Dendritic cell treated with granulocyte-macrophage colony-stimulating factor and Interleukin-4, amounts not matched to agents 40 ng/mL and 50 ng/mL, for 4 days (primary cell): ENCODE measurements at regions not wholly inside any gene's neighbourhood (a gene's known extent, or its start where the extent isn't known, plus 50 kb on each side); places are given as distances from the start of the nearest gene placed in this dataset.

Experiments
- H3K27ac Mint-ChIP-seq: one replicate; pipeline ENCODE4 v1.8.0; 2022; ENCODE audit warnings: mild to moderate bottlenecking, mixed read lengths
- H3K27me3 Mint-ChIP-seq: one replicate; pipeline ENCODE4 v1.8.0; 2022; ENCODE audit warnings: mild to moderate bottlenecking, mixed read lengths
- H3K36me3 Mint-ChIP-seq: one replicate; pipeline ENCODE4 v1.8.0; 2022; ENCODE audit warnings: low read depth, mixed read lengths
- H3K4me1 Mint-ChIP-seq: one replicate; pipeline ENCODE4 v1.8.0; 2022; ENCODE audit warnings: low read depth, mixed read lengths
- H3K4me3 Mint-ChIP-seq: one replicate; pipeline ENCODE4 v1.8.0; 2022; ENCODE audit warnings: mild to moderate bottlenecking, moderate library complexity, mixed read lengths
- H3K9me3 Mint-ChIP-seq: one replicate; pipeline ENCODE4 v1.8.0; 2022; ENCODE audit warnings: mixed read lengths
- intact Hi-C: fragments of 100-400 bp; cut with micrococcal nuclease; formaldehyde crosslinking; loops from one replicate; pipeline ENCODE4 v1.15.0; 2022

DNA sequence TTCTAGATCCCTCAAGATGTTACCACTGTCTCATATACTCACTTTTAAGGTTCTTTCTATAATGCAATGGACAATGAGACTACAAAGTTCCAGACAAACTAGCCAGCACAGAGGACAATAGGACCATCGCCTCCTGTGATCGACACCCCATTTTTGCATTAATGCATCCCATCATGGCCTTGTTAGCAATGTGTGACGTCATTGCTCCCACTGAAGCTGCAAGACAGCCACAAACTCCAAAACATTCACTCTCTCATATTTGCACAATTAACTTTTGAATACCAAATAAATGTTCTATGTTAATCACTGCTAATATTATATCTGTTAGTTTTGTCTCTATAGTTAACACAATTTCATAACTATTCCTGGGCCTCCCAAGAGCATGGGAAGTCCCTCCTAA lies 88.8 kb upstream of the TMEM72 start:
- intact Hi-C loops: no loop called here

DNA sequence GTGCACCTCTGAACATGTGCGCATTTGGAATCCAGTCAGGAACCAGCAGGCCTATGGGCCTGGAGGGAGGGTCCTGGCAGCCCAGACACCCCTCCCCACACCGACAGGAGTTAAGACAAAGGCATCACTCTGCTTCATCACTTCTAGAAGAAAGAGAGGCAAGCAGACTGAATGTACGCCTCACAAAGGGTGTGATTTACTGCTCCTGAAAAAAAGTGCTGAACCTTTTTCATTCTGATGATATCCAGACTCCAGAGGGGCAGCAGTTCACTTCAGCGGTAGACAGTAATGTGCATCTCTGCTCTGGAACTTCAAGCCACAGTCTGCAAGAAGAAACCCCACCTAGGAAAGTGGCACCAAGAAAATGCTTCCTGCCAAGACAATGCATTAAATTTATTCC lies 88.2 kb upstream of the TMEM72 start:
- no peak overlapping the region for H3K27ac Mint-ChIP-seq
- H3K4me3 Mint-ChIP-seq: no peak overlapping the region

More for the DNA sequence above, 88.8 kb upstream of the TMEM72 start:
- Mint-ChIP-seq H3K4me3 (no peak overlapping the region), H3K36me3 (no peaks in the 10 kb centered on the region), H3K9me3 (no peaks in the 10 kb centered on the region), H3K27me3 (no peaks in the 10 kb centered on the region), H3K27ac (no peak overlapping the region), H3K4me1 (no peaks in the 10 kb centered on the region)

DNA sequence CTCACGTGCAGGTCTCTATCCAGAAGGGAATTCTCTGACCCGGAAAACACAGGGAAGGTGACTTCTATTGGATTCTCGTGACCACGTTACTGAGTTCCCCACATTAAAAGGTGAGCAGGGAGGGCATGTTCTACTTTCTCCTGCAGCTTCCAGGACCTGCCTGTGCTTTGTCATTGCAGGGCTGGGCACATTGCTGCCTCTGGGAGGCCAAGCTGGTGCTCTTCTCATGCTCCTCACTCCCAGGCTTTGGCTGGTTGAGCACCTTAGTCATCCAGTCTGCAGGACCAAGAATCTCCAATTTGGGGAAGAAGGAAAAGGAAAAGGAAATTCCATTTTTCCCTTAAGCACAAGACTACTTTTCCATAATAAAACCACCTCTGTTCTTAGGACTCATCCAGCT lies 86.5 kb upstream of the TMEM72 start:
- Mint-ChIP-seq H3K27me3 (no peaks in the 10 kb centered on the region), H3K4me1 (no peaks in the 10 kb centered on the region), H3K27ac (no peak overlapping the region), H3K4me3 (no peak overlapping the region), H3K9me3 (no peaks in the 10 kb centered on the region), H3K36me3 (no peaks in the 10 kb centered on the region)
- intact Hi-C loops: no loop called here

More for the DNA sequence above, 88.2 kb upstream of the TMEM72 start:
- Mint-ChIP-seq H3K27me3 (no peaks in the 10 kb centered on the region), H3K4me1 (no peaks in the 10 kb centered on the region), H3K9me3 (no peaks in the 10 kb centered on the region), H3K36me3 (no peaks in the 10 kb centered on the region)
- intact Hi-C loops: no loop called here

DNA sequence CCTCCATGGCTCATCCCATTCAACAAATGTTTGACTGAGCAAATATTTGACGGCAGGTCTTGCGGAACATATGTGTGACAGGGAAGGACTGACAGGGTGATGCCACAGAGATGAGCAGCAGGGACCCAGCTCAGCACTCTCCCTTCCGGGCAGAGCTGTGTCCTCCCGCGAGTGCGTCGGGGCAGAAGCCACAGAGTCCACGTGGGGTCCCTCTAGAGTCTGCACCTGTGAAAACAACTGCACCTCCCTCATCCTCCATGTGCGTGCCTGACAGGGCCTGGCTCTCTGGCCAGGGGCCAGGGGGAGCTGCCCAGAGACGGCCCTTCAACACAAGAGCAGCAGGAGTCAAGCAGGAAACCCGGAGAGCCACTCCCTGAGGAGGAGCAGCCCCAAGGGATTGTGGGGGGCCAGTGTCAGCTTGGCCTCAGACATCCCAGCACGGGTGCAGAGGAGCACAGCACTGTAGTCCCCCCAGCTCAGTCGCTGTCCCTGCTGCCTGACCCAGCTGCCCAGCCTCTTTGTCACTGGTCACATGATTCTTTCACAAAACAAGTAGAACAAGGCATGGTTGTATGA lies 83.6 kb upstream of the TMEM72 start:
- no peaks in the 10 kb centered on the region for H3K4me1 Mint-ChIP-seq
- H3K36me3 Mint-ChIP-seq: no peaks in the 10 kb centered on the region
- H3K9me3 Mint-ChIP-seq: no peaks in the 10 kb centered on the region
- H3K27ac Mint-ChIP-seq: no peak overlapping the region
- H3K27me3 Mint-ChIP-seq: no peaks in the 10 kb centered on the region
- intact Hi-C loops: no loop called here
- no peak overlapping the region for H3K4me3 Mint-ChIP-seq

DNA sequence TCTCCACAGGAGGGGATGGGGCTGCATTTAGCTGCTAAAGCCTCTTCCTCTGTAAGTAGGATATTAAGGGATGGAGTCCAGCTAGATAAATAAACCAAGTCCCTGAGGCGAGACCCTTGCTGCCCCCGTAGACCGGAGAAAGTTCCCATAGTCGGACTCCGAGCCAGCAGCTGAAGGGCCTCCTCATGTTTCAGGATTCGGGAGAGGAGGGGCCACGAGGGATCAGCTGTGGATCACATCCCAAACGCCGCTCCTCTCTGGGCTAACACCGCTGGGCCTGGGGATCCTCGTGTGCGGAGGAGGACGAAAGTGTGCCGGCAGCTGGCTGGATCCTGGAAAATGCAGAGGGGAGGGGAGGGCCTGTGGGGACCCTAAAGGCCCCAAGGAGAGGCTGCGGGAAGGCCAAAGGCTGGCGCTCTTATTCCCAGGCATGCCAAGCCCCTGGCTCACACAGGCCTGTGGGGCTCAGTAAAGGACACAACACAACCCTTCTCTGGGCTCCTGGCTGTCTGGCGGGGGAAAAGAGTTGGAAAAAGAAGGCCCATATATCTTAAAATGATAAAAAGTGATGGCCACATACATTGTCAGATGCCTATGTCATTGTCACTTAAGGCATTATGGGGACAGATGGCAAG lies 82.5 kb upstream of the TMEM72 start:
- intact Hi-C loops: no loop called here
- H3K9me3 Mint-ChIP-seq: no peaks in the 10 kb centered on the region
- H3K27me3 Mint-ChIP-seq: no peaks in the 10 kb centered on the region
- H3K36me3 Mint-ChIP-seq: no peaks in the 10 kb centered on the region
- H3K27ac Mint-ChIP-seq: no peak overlapping the region
- no peaks in the 10 kb centered on the region for H3K4me1 Mint-ChIP-seq
- no peak overlapping the region for H3K4me3 Mint-ChIP-seq

DNA sequence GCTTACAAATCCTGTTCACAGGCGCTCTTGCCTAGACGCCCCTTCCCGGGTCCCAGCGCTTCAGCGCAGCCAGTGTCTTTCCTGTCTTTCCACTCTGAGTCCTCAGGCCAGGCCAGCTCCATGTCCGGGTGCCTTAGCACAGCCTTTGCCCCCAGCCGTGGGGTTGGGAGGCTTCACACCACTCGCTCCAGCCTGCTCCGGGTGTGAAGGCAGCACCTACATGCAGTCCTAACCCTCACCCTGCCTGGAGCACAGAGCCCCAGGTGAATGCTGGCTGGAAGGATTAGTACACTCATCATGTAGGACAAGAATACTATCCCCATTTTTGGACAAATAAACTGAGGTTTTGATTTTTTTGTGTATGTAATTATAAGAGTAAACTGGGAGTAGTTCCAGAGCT lies 81.7 kb upstream of the TMEM72 start:
- no peaks in the 10 kb centered on the region for H3K27me3 Mint-ChIP-seq
- intact Hi-C loops: no loop called here
- no peaks in the 10 kb centered on the region for H3K36me3 Mint-ChIP-seq
- no peaks in the 10 kb centered on the region for H3K9me3 Mint-ChIP-seq
- H3K27ac Mint-ChIP-seq: no peak overlapping the region
- no peaks in the 10 kb centered on the region for H3K4me1 Mint-ChIP-seq
- no peak overlapping the region for H3K4me3 Mint-ChIP-seq

DNA sequence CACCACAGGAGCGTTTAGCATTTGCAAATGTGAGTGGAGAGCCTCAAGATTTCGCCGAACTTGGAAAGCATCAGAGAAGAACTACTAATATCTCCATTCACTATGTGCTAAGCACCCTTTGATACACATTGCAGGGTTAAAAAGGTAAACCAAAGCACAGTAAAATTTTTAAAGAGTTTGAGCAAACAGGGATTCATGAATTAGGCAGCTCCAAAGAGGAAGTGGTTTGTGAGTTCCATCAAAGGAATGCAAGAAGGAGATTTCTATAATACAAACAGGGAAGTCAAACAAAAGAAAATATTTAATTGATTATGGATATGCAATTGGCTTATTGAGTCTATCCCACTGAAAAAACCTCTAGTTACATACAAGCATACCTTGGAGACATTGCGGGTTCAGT lies 81.1 kb upstream of the TMEM72 start:
- Mint-ChIP-seq H3K4me3 (no peak overlapping the region), H3K36me3 (no peaks in the 10 kb centered on the region), H3K27ac (no peak overlapping the region), H3K4me1 (no peaks in the 10 kb centered on the region), H3K27me3 (no peaks in the 10 kb centered on the region), H3K9me3 (no peaks in the 10 kb centered on the region)
- intact Hi-C loops: no loop called here

DNA sequence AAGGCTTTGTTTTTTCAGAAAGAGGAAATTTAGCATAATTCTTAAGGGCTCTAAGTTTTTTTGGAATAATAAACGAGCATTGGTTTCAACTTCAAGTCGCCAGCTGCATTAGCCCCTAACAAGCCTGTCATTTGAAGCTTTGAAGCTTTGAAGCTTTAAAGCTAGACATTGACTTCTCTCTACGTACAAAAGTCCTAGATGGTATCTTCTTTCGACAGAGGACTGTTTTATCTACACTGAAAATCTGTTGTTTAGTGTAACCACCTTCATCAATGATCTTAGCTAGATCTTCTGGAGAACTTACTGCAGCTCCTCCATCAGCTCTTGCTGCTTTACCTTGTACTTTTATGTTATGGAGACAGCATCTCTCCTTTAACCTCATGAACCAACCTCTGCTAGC lies 79.6 kb upstream of the TMEM72 start:
- H3K27me3 Mint-ChIP-seq: no peaks in the 10 kb centered on the region
- no peaks in the 10 kb centered on the region for H3K4me1 Mint-ChIP-seq
- H3K27ac Mint-ChIP-seq: no peak overlapping the region
- no peaks in the 10 kb centered on the region for H3K9me3 Mint-ChIP-seq
- intact Hi-C loops: no loop called here
- no peaks in the 10 kb centered on the region for H3K36me3 Mint-ChIP-seq
- no peak overlapping the region for H3K4me3 Mint-ChIP-seq

DNA sequence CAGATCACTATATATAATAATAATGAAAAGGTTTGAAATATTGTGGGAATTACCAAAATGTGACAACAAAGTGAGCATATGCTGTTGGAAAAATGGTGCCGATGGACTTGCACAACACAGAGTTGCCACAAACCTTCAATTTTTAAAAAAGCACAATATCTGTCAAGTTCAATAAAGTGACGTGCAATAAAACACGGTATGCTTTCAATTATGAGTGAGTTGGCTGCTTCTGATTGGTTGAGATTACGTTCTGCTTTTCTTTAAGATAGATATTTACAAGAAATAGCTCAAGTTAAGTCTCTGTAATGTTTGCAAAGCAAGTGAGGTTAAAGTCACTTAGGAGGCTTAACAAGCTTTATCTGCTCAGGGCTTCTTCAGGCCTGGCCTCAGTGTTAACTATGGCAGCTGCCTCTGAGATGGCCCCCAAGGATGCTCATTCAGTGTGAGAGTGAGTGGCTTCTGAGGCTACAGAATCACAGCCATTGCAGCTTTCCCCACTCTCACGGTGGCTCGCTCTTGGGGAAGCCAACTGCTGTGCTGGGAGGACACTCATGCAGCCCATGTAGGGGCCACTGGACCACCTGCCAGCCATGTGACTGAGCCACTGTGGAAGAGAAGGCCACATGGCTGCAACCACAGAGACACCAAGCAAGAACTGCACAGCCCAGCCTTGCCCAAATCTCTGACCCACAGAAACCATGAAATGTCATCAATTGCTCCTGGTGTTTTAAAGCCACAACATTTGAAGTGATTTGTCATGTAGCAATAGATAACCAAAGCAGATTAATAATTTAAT lies 78.3 kb upstream of the TMEM72 start:
- no peaks in the 10 kb centered on the region for H3K4me1 Mint-ChIP-seq

DNA sequence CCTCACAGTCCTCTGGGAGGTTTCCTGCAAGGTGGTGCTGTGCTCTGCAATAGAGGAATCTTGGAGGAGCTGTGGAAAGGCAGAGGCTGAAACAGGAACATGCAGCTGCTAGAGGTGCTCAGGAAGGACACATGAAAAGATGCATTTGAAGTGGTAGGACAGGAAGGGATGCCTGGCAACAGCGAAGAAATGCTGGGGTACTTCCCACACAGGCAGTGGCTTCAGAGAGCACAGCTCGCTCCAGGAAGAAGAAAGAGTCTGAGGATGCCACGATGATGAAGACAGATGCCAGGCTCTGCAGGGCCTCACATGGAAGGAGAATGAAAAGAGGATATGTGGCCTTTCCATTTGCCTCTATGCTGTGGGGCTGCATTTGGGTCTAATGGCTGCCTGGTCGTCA lies 77.0 kb upstream of the TMEM72 start:
- Mint-ChIP-seq H3K9me3 (no peaks in the 10 kb centered on the region), H3K36me3 (no peaks in the 10 kb centered on the region), H3K4me1 (no peaks in the 10 kb centered on the region), H3K27ac (no peak overlapping the region), H3K4me3 (no peak overlapping the region), H3K27me3 (no peaks in the 10 kb centered on the region)
- intact Hi-C loops: no loop called here

More for the DNA sequence above, 78.3 kb upstream of the TMEM72 start:
- Mint-ChIP-seq H3K36me3 (no peaks in the 10 kb centered on the region), H3K9me3 (no peaks in the 10 kb centered on the region), H3K4me3 (no peak overlapping the region), H3K27me3 (no peaks in the 10 kb centered on the region), H3K27ac (no peak overlapping the region)
- intact Hi-C loops: no loop called here

DNA sequence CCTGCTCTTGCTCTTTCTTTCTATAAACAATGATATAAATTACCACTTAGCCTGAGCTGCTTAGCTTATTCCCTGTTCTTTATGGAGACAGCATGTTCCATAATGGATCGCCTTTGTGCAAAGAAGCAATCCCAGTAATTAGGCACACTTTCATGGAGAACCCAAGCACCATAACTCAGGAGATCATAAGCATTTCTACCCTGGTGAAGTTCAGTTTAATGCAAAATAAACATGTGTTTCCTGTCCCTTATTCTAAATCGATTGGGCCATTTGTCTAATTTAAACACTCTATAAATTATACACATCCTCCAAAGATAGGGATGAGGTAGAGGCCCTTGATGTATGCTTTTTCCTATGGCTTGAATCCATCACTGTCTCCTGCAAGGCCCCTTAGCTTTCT lies 75.8 kb upstream of the TMEM72 start:
- Mint-ChIP-seq H3K9me3 (no peaks in the 10 kb centered on the region), H3K4me3 (no peak overlapping the region)
- intact Hi-C loops: no loop called here

DNA sequence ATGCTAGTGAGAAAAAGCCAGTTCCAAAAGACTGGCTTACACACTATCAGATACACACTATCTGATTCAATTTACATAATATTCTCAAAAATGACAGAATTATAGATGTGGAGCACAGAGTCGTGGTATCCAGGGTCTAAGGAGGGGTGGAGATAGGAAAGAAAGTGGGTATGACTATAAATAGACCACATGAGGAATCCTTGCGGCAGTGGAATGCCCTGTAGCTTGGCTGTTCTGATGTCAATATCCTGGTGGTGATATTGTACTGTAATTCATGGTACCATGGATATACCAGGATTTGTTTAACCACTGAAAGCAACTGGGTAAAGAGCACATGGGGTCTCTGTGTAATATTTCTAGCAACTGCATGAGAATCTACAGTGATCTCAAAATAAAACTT lies 67.7 kb upstream of the TMEM72 start:
- Mint-ChIP-seq H3K9me3 (no peaks in the 10 kb centered on the region), H3K36me3 (no peaks in the 10 kb centered on the region), H3K4me3 (no peak overlapping the region), H3K27ac (no peak overlapping the region), H3K4me1 (no peaks in the 10 kb centered on the region), H3K27me3 (peaks cover 4% of the 10 kb centered on the region)
- intact Hi-C loops: no loop called here

More for the DNA sequence above, 75.8 kb upstream of the TMEM72 start:
- no peak overlapping the region for H3K27ac Mint-ChIP-seq
- H3K36me3 Mint-ChIP-seq: no peaks in the 10 kb centered on the region
- H3K27me3 Mint-ChIP-seq: no peaks in the 10 kb centered on the region
- H3K4me1 Mint-ChIP-seq: no peaks in the 10 kb centered on the region

DNA sequence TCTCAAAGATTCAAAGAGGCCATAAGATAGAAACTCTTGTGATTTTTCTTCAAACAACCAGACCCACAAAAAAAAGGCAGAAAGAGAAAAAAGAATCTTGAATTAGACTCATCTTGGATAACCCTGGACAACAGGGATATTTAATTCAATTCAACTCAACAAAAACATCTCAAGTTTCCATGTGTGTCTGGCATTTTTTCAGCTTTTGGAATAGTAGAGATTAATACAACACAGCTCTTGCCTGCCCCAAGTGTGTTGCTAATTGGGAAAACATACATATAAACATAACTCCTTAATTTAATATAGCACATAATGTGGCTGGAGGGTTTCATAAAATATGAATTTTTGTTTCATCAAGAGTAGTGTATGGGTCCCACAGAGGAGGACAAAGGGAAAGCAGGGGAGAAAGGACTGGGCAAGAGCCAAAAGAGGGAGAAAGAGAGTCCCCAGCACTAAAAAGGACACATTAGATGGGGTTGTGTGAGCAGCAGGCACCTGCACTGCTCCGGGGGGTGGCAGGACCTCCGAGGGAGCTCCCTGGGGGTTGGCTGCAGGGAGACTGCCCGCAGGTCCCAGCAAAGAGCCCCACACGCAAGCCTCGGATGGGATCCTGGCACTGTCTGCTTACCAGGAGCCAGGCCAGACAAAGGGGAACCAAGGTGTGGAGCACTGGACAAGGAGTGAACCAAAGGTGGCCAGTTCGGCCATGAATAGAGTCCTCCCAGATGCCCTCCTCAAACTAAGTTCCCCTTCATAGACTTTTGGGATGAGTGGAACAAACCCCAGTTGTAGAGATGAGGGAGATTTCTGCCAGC lies 65.6 kb upstream of the TMEM72 start:
- Mint-ChIP-seq H3K27ac (no peak overlapping the region), H3K27me3 (peaks cover 4% of the 10 kb centered on the region), H3K4me1 (no peaks in the 10 kb centered on the region), H3K4me3 (no peak overlapping the region), H3K36me3 (no peaks in the 10 kb centered on the region), H3K9me3 (no peaks in the 10 kb centered on the region)
- intact Hi-C loops: no loop called here

DNA sequence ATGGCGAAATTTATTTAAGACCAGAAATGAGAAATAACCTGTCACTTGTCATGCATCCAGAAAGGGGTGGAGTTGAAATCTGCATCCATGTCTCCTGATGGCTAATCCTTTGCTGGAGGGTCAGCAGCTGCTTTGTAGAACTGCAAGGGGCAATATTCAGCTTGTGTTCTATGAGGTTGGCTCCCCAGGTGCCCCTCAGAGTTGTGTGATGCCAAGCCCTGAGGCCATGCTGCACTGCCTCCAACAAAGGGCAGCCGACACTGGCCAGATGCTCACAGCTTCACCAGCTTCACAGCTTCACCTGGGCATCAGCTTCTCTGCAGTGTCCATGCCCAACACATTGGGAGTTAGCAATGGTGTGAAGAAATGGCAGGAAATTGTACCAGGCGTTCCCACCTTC lies 64.0 kb upstream of the TMEM72 start:
- Mint-ChIP-seq H3K27ac (no peak overlapping the region), H3K4me3 (no peak overlapping the region), H3K36me3 (no peaks in the 10 kb centered on the region), H3K27me3 (peaks cover 4% of the 10 kb centered on the region), H3K4me1 (no peaks in the 10 kb centered on the region), H3K9me3 (no peaks in the 10 kb centered on the region)
- intact Hi-C loops: no loop called here
